ENCODE measurements at regions not wholly inside any gene's neighbourhood (a gene's known extent, or its start where the extent isn't known, plus 50 kb on each side); places are given as distances from the start of the nearest gene placed in this dataset.

- TF ChIP-seq TSHZ2 (CRISPR knock-in tag; IDR thresholded peaks at IDR 0.05) (no peak), OSR1 (CRISPR knock-in tag; IDR thresholded peaks at IDR 0.05) (no peak), PATZ1 (CRISPR knock-in tag; IDR thresholded peaks at IDR 0.05; ENCODE audit: borderline replicate concordance) (no peak), TCF4 (CRISPR knock-in tag; IDR thresholded peaks at IDR 0.05; ENCODE audit: borderline replicate concordance) (no peak), ESRRG (CRISPR knock-in tag; IDR thresholded peaks at IDR 0.05) (no peak), ARNTL (CRISPR knock-in tag; IDR thresholded peaks at IDR 0.05; ENCODE audit: borderline replicate concordance, low read depth) (no peak), ZFP3 (CRISPR knock-in tag; IDR thresholded peaks at IDR 0.05) (no peak)
Measured at GRCh38 chr9:109903515-109904138, 123.6 kb downstream of the PALM2AKAP2 start.
